ENCODE measurements at regions not wholly inside any gene's neighbourhood (a gene's known extent, or its start where the extent isn't known, plus 50 kb on each side); places are given as distances from the start of the nearest gene placed in this dataset.

- TF ChIP-seq POLR2AphosphoS5 (IDR thresholded peaks at IDR 0.05) (no peak), CTCF (IDR thresholded peaks at IDR 0.05) (no peak), POLR2A (IDR thresholded peaks at IDR 0.05) (no peak)
Measured at GRCh38 chr7:119623427-119623826, 649.5 kb upstream of the KCND2 start.
